Heart left ventricle (tissue), 13 donors: ENCODE measurements at regions not wholly inside any gene's neighbourhood (a gene's known extent, or its start where the extent isn't known, plus 50 kb on each side); places are given as distances from the start of the nearest gene placed in this dataset.

ENCODE experiments used
- POLR2A ChIP-seq, 2 donors: fragments of 450-650 bp; IDR thresholded peaks; one replicate each; pipeline ENCODE4 v1.6.1; 2017; ENCODE audit warnings: antibody characterized with exemption in 2 of 2, mild to moderate bottlenecking in 2 of 2, moderate library complexity in 2 of 2
- TF ChIP-seq, protein P1 (sequence below), 12 donors: fragments of 200-600 bp; sonication (generic) in 4 of 12; IDR thresholded peaks; one replicate each; pipeline versions ENCODE4 v1.5.0 to v1.8.0; 2018 to 2022; ENCODE audit warnings: antibody characterized with exemption in 12 of 12, mild to moderate bottlenecking in 5 of 12
- donor health status: ischemic (EF 13 %, LVEDD 7.1; RV severe dilation, severe dysfunction).
- donor health status: DM: no; HTN: yes; CAD: no.
- donor health status: DM: no; HTN: no; CAD: no.
- donor health status: ischemic (EF 25% LVEDD 6.9; RV normal size, moderate dysfunction).
- donor health status: ischemic (EF 25% LVEDD 5.7; RV mildly dilated, moderate dysfunction).
- donor health status: ischemic (EF 35%, LVEDD 5.7; RV mildly dilated, moderate dysfunction).
- donor health status: nonischemic (EF 11% LVEDD 7.7; RV severe dilation, severe dysfunction).
- donor health status: DM: yes; HTN: yes; CAD: no.
- donor health status: PGD.
- donor health status: ischemic (EF 29% LVEDD 5.4; RV normal size, mild dysfunction).
- donor health status: nonischemic (EF 23%, LVEDD 6.1; RV moderate dilation, normal function).

DNA sequence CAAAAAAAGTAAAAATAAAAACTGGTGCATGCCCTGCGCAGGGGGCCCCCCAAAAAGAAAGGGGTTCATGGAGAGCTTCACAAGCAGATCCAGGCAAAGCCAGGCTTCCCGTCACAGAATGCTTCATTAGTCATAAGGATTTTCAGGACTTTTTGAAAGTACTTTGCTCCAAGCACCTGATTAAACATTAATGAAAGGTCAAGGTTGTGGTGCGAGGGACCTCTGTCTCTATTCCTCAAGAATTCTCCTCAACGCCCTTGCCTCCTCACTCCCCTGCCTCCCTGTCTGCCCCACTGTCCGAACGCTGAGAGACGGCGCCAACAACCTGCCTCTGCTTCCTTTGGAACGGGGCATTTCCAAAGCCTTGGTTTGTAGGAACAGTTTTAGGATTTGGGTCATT is 240.1 kb upstream of the IGF1R start:
- TF ChIP-seq, protein P1, sequence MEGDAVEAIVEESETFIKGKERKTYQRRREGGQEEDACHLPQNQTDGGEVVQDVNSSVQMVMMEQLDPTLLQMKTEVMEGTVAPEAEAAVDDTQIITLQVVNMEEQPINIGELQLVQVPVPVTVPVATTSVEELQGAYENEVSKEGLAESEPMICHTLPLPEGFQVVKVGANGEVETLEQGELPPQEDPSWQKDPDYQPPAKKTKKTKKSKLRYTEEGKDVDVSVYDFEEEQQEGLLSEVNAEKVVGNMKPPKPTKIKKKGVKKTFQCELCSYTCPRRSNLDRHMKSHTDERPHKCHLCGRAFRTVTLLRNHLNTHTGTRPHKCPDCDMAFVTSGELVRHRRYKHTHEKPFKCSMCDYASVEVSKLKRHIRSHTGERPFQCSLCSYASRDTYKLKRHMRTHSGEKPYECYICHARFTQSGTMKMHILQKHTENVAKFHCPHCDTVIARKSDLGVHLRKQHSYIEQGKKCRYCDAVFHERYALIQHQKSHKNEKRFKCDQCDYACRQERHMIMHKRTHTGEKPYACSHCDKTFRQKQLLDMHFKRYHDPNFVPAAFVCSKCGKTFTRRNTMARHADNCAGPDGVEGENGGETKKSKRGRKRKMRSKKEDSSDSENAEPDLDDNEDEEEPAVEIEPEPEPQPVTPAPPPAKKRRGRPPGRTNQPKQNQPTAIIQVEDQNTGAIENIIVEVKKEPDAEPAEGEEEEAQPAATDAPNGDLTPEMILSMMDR (IDR thresholded peaks at IDR 0.05), result no peak
- no peak for TF ChIP-seq POLR2A (IDR thresholded peaks at IDR 0.05)
